ENCODE measurements at regions not wholly inside any gene's neighbourhood (a gene's known extent, or its start where the extent isn't known, plus 50 kb on each side); places are given as distances from the start of the nearest gene placed in this dataset.

DNA sequence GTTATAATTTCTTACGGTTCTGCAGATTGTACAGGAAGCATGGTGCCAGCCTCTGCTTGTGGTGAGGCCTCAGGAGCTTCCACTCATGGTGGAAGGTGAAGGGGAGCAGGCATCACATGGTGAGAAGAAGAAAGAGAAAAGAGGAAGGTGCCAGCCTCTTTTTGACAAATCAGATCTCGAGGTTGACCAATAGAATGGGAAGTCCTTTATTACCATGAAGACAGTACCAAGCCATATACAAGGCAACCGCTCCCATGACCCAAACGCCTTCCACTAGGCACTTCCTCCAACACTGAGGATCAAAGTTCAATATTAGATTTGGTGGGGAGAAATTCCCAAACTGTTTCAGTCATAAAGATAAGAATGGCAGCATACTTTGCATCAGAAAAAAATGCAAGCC, 502.8 kb downstream of the GLRX3 start:
- no peaks in the 10 kb centered on the region for H3K4me1 ChIP-seq
- no peak for TF ChIP-seq POLR2A (IDR thresholded peaks at IDR 0.05)
- TF ChIP-seq EP300 (IDR thresholded peaks at IDR 0.05), result no peak
- TF ChIP-seq, protein P1, sequence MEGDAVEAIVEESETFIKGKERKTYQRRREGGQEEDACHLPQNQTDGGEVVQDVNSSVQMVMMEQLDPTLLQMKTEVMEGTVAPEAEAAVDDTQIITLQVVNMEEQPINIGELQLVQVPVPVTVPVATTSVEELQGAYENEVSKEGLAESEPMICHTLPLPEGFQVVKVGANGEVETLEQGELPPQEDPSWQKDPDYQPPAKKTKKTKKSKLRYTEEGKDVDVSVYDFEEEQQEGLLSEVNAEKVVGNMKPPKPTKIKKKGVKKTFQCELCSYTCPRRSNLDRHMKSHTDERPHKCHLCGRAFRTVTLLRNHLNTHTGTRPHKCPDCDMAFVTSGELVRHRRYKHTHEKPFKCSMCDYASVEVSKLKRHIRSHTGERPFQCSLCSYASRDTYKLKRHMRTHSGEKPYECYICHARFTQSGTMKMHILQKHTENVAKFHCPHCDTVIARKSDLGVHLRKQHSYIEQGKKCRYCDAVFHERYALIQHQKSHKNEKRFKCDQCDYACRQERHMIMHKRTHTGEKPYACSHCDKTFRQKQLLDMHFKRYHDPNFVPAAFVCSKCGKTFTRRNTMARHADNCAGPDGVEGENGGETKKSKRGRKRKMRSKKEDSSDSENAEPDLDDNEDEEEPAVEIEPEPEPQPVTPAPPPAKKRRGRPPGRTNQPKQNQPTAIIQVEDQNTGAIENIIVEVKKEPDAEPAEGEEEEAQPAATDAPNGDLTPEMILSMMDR (IDR thresholded peaks at IDR 0.05), result no peak
- DNase-seq (ENCODE audit: low spot score in 2 of 2), result no peak
- H3K36me3 ChIP-seq, result no peaks in the 10 kb centered on the region
- no peak overlapping the region for H3K4me3 ChIP-seq
- WGBS, 2 donors, result 76 to 89% methylated on average over 4 of the region's 4 CpGs
- H3K27me3 ChIP-seq, result no peaks in the 10 kb centered on the region
- H3K27ac ChIP-seq, result no peak overlapping the region
- no peaks in the 10 kb centered on the region for H3K9me3 ChIP-seq

DNA sequence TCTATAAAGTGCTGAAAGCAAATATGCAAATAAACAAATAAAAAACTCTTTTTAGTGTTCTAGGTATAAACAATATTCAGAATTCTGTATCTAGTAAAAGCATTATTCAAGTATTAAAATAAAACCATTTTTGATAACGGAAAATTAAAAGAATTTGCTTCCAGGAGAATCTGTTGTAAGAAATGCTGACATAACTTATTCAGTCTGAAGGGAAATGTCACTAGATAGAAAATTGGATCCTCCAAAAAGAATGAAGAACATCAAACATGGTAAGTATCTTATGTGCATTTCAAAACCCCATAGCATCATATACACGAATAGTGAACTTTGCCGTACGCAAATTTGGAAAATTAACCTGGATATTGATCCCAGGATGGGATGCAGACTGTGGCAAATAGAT, 506.7 kb downstream of the GLRX3 start:
- TF ChIP-seq POLR2A (IDR thresholded peaks at IDR 0.05) (no peak), EP300 (IDR thresholded peaks at IDR 0.05) (no peak)
- TF ChIP-seq, protein P1 (IDR thresholded peaks at IDR 0.05), result no peak
- no peak overlapping the region for H3K4me3 ChIP-seq
- no peaks in the 10 kb centered on the region for H3K27me3 ChIP-seq
- H3K9me3 ChIP-seq, result no peaks in the 10 kb centered on the region
- H3K36me3 ChIP-seq, result no peaks in the 10 kb centered on the region
- 93 to 94% methylated on average over 4 of the region's 4 CpGs for WGBS, 2 donors
- H3K4me1 ChIP-seq, result no peaks in the 10 kb centered on the region
- DNase-seq (ENCODE audit: low spot score in 2 of 2), result no peak
- no peak overlapping the region for H3K27ac ChIP-seq

DNA sequence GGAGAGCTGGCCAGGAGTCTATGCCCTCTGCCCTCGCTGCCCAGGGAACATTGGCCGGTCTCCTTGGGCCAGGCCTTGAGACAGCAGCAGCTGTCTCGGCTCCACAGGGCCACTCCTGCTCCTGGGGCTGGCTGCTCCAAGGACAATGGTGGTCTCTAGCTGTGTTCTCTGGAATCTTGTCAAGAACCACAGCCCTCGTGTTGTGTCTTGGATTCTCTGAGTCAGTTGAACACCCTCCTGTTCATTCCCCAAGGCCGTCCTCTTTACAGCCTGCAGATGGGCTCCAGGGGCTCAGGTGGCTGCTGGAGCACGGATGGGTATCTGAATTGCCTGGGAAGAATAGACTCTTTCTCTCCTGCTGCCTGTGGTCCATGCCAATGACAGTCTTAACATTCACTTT, 511.1 kb downstream of the GLRX3 start:
- no peaks in the 10 kb centered on the region for H3K4me1 ChIP-seq
- H3K36me3 ChIP-seq, result no peaks in the 10 kb centered on the region
- no peak overlapping the region for H3K4me3 ChIP-seq
- no peaks in the 10 kb centered on the region for H3K27me3 ChIP-seq
- H3K9me3 ChIP-seq, result peaks cover 0 to 15% (median 0%) of the 10 kb centered on the region in 4 donors
- 53 to 71% methylated on average over 6 of the region's 6 CpGs for WGBS, 2 donors
- no peak for DNase-seq (ENCODE audit: low spot score in 2 of 2)
- no peak overlapping the region for H3K27ac ChIP-seq
- TF ChIP-seq POLR2A (IDR thresholded peaks at IDR 0.05), result no peak
- TF ChIP-seq, protein P1 (IDR thresholded peaks at IDR 0.05), result no peak
- no peak for TF ChIP-seq EP300 (IDR thresholded peaks at IDR 0.05)

DNA sequence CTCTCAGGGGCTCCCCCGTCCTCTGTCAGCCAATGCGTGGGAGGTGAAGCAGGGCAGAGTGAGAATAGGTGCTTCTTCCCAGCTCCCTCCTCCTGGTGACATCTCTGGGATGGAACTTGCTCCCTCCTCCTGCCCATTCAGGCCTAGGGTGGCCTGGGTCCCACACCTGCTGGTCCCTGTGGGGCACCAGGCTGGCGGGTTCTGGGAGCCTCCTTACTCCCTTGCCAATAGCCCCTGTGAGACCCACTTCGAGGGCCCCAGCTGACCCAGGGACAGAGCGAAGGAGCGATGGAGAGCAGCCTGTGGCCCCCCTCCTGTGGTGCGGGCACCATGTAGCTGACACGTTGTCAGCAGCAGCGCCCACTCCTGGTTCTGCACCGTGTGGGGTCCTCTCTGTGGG, 512.6 kb downstream of the GLRX3 start:
- no peak overlapping the region for H3K4me3 ChIP-seq
- DNase-seq (ENCODE audit: low spot score in 2 of 2), result no peak
- TF ChIP-seq, protein P1 (IDR thresholded peaks at IDR 0.05), result no peak
- TF ChIP-seq EP300 (IDR thresholded peaks at IDR 0.05), result no peak
- TF ChIP-seq POLR2A (IDR thresholded peaks at IDR 0.05), result no peak
- no peaks in the 10 kb centered on the region for H3K4me1 ChIP-seq
- H3K27me3 ChIP-seq, result no peaks in the 10 kb centered on the region
- H3K27ac ChIP-seq, result no peak overlapping the region
- no peaks in the 10 kb centered on the region for H3K36me3 ChIP-seq
- H3K9me3 ChIP-seq, result peaks cover 0 to 19% (median 0%) of the 10 kb centered on the region in 4 donors
- 78 to 79% methylated on average over 9 to 10 of the region's 10 CpGs for WGBS, 2 donors

DNA sequence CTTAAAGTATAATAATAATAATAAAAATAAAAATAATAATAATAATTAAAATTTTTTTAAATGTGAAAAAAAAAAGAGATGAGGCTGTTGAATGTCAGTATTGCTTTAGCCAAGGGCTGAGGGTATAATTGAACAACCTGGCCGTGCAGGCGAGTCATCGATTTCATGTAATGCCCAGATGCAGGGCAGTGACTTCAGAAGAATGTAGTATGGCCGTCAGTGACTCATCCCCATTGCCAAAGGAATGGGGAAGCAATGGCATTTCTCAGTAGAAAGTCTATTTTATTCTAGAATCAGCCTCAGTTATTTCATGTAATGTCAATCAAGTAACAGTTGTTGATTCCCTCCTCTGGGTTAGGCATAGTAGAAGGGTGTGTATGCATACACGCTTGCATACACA, 516.4 kb downstream of the GLRX3 start:
- WGBS, 2 donors, result 93 to 94% methylated on average over 5 of the region's 5 CpGs
- H3K4me3 ChIP-seq, result no peak overlapping the region
- no peaks in the 10 kb centered on the region for H3K4me1 ChIP-seq
- DNase-seq (ENCODE audit: low spot score in 2 of 2), result no peak
- H3K27ac ChIP-seq, result no peak overlapping the region
- no peaks in the 10 kb centered on the region for H3K27me3 ChIP-seq
- TF ChIP-seq POLR2A (IDR thresholded peaks at IDR 0.05) (no peak), EP300 (IDR thresholded peaks at IDR 0.05) (no peak)
- TF ChIP-seq, protein P1 (IDR thresholded peaks at IDR 0.05), result no peak
- peaks cover 0 to 19% (median 0%) of the 10 kb centered on the region in 4 donors for H3K9me3 ChIP-seq
- H3K36me3 ChIP-seq, result no peaks in the 10 kb centered on the region
